Stimulated activated naive CD8-positive, alpha-beta T cell treated with anti-CD3 and anti-CD28 coated beads, Interleukin-15, amount 100 ng/mL, for 72 hours (primary cell): ENCODE measurements at regions not wholly inside any gene's neighbourhood (a gene's known extent, or its start where the extent isn't known, plus 50 kb on each side); places are given as distances from the start of the nearest gene placed in this dataset.

Experiments used
- ATAC-seq: fragments of 150-1000 bp; cut with Tn5 transposase; 2 replicates; pipeline ENCODE4 v1.10.0; 2021; ENCODE audit warnings: mild to moderate bottlenecking, moderate library complexity
- DNase-seq, 2 donors: peaks; one replicate each; pipeline ENCODE4 v3.0.0; 2021 to 2022
- H3K27ac Mint-ChIP-seq, 2 donors: one replicate each; pipeline ENCODE4 v1.8.0; 2022; ENCODE audit warnings: mild to moderate bottlenecking in 2 of 2, mixed read lengths in 2 of 2, moderate library complexity in 2 of 2
- H3K27me3 Mint-ChIP-seq: one replicate; pipeline ENCODE4 v1.8.0; 2022; ENCODE audit warnings: mixed read lengths
- H3K4me1 Mint-ChIP-seq: one replicate; pipeline ENCODE4 v1.8.0; 2022; ENCODE audit warnings: mild to moderate bottlenecking, mixed read lengths
- H3K4me3 Mint-ChIP-seq, 2 donors: one replicate each; pipeline ENCODE4 v1.8.0; 2022; ENCODE audit warnings: mild to moderate bottlenecking in 2 of 2, mixed read lengths in 2 of 2, moderate library complexity in 1 of 2
- H3K9me3 Mint-ChIP-seq, 2 donors: one replicate each; pipeline ENCODE4 v1.8.0; 2022; ENCODE audit warnings: mixed read lengths in 2 of 2

- no peaks in the 10 kb centered on the region for H3K27me3 Mint-ChIP-seq
- no peak overlapping the region for H3K27ac Mint-ChIP-seq
- no peak overlapping the region for H3K4me3 Mint-ChIP-seq
- ATAC-seq (no peak), DNase-seq (no peak)
- H3K4me1 Mint-ChIP-seq, result peaks cover 18% of the 10 kb centered on the region
- H3K9me3 Mint-ChIP-seq, result no peaks in the 10 kb centered on the region
Observed at GRCh38 chr3:72307438-72308115, 522.6 kb upstream of the PROK2 start.

GRCh38 chr3:72306800-72307341 lies 521.9 kb upstream of the PROK2 start:
- H3K27me3 Mint-ChIP-seq, result no peaks in the 10 kb centered on the region
- no peak for ATAC-seq
- no peak overlapping the region for H3K27ac Mint-ChIP-seq
- no peak overlapping the region for H3K4me3 Mint-ChIP-seq
- no peak for DNase-seq
- no peaks in the 10 kb centered on the region for H3K9me3 Mint-ChIP-seq
- H3K4me1 Mint-ChIP-seq, result peaks cover 18% of the 10 kb centered on the region

- ATAC-seq (no peak), DNase-seq (no peak)
- no peak overlapping the region for H3K4me3 Mint-ChIP-seq
- H3K4me1 Mint-ChIP-seq, result no peaks in the 10 kb centered on the region
- no peaks in the 10 kb centered on the region for H3K27me3 Mint-ChIP-seq
- H3K9me3 Mint-ChIP-seq, result peaks cover 0 to 7% of the 10 kb centered on the region in 2 donors
- no peak overlapping the region for H3K27ac Mint-ChIP-seq
Observed at GRCh38 chr3:72303926-72304325, 519.0 kb upstream of the PROK2 start.

GRCh38 chr3:72301779-72302178 lies 516.8 kb upstream of the PROK2 start:
- Mint-ChIP-seq H3K27ac (no peak overlapping the region), H3K27me3 (no peaks in the 10 kb centered on the region), H3K9me3 (peaks cover 0 to 7% of the 10 kb centered on the region in 2 donors), H3K4me3 (no peak overlapping the region), H3K4me1 (no peaks in the 10 kb centered on the region)
- DNase-seq, result no peak
- ATAC-seq, result no peak

DNA sequence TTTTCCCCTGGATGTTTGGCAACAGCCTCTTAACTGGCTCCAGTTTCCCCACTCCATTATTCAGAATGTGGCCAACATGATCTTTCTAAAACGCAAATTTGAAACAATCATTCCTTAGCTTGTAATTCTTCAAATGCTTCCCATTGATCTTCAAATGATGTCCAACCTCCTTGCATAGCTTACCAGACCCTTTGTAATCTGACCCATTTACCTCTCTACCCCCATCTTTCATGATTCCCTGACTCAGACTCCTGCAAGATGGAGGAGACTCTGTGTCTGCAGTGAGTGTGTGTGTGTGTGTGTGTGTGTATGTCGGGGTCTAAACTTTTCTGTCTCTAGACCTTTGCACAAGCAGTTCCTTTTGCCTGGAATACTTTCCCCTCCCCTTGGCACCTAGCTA lies 515.7 kb upstream of the PROK2 start:
- Mint-ChIP-seq H3K4me1 (no peaks in the 10 kb centered on the region), H3K27me3 (no peaks in the 10 kb centered on the region), H3K4me3 (no peak overlapping the region), H3K9me3 (peaks cover 0 to 7% of the 10 kb centered on the region in 2 donors), H3K27ac (no peak overlapping the region)
- DNase-seq, result no peak
- ATAC-seq, result no peak

GRCh38 chr3:72299823-72300222 lies 514.9 kb upstream of the PROK2 start:
- DNase-seq (no peak), ATAC-seq (no peak)
- no peak overlapping the region for H3K27ac Mint-ChIP-seq
- no peaks in the 10 kb centered on the region for H3K27me3 Mint-ChIP-seq
- no peaks in the 10 kb centered on the region for H3K4me1 Mint-ChIP-seq
- H3K4me3 Mint-ChIP-seq, result no peak overlapping the region
- peaks cover 0 to 7% of the 10 kb centered on the region in 2 donors for H3K9me3 Mint-ChIP-seq

DNA sequence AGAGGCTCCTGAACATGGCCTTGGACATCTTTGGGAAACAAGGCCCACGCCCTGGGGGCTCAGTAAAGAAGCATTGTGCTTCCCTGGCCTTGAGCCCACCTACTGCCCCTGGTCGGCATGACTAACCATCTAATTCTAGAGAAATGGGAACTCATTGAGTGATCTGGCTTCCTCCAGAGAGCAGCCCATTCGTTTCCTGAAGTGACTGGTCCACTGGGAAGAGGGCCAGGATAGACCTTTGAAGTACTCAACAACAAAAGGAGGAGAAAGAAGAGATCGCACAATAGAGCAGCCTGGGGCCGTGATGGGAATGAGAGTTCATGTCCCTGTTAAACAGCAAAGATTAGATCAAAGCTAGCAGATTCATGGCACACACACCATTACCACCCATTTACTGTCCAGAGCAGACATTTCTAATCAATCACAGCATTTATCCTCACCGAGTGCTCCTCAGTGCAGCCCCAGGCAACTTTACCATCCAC lies 514.4 kb upstream of the PROK2 start:
- Mint-ChIP-seq H3K27ac (no peak overlapping the region), H3K4me3 (no peak overlapping the region), H3K9me3 (peaks cover 0 to 7% of the 10 kb centered on the region in 2 donors), H3K27me3 (no peaks in the 10 kb centered on the region), H3K4me1 (no peaks in the 10 kb centered on the region)
- ATAC-seq (no peak), DNase-seq (no peak)

DNA sequence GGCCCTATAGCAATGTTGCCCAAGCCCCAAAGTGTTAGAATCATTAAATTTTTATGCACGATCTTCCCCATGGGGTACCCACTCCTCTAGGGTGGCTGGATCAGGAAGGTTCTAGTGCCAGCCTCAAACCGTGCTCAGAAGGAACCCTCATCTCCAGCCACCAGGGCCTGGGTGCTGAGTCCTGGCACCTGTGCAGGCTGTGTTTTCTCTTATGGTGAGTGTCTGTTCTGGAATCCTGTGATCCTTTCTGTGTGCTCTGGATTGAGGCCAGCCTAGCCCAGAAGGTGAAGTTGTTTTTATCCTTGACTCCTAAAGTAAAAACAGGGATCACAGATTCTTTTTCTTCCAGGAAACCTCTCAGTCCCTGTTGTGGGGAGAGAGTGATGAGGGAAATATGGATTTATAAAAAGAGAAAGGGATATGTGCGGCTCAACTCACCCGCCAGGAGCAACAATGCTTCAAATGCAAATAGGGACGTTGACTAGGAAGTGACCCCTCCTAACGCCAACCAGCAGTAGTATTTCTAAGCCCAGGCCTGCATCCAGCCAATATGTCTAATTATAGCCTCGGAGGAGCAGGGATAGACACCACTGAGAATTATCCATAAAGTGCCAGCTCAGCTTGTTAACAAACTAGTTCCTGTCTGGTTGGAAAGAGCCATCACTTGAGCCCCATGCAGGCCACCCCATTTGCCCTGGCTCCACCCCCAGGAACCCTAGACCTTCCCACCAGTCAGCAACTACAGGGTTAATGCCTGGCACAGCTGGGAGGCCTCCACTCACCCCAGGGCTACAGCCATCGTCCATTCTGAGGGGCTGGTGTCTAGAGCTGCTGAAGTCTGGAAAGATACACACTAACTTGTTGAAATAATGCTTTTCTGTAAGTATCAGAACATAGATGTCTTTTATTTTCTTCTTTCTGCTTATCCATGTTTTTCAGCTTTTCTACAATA lies 513.5 kb upstream of the PROK2 start:
- no peak overlapping the region for H3K4me3 Mint-ChIP-seq
- ATAC-seq (no peak), DNase-seq (no peak)
- H3K4me1 Mint-ChIP-seq, result no peaks in the 10 kb centered on the region
- H3K27me3 Mint-ChIP-seq, result no peaks in the 10 kb centered on the region
- H3K27ac Mint-ChIP-seq, result no peak overlapping the region
- peaks cover 0 to 7% of the 10 kb centered on the region in 2 donors for H3K9me3 Mint-ChIP-seq

- H3K4me1 Mint-ChIP-seq, result no peaks in the 10 kb centered on the region
- H3K4me3 Mint-ChIP-seq, result no peak overlapping the region
- no peak overlapping the region for H3K27ac Mint-ChIP-seq
- no peak for ATAC-seq
- no peaks in the 10 kb centered on the region for H3K27me3 Mint-ChIP-seq
- no peak for DNase-seq
- H3K9me3 Mint-ChIP-seq, result peaks cover 0 to 7% of the 10 kb centered on the region in 2 donors
Observed at GRCh38 chr3:72297481-72297880, 512.5 kb upstream of the PROK2 start.

DNA sequence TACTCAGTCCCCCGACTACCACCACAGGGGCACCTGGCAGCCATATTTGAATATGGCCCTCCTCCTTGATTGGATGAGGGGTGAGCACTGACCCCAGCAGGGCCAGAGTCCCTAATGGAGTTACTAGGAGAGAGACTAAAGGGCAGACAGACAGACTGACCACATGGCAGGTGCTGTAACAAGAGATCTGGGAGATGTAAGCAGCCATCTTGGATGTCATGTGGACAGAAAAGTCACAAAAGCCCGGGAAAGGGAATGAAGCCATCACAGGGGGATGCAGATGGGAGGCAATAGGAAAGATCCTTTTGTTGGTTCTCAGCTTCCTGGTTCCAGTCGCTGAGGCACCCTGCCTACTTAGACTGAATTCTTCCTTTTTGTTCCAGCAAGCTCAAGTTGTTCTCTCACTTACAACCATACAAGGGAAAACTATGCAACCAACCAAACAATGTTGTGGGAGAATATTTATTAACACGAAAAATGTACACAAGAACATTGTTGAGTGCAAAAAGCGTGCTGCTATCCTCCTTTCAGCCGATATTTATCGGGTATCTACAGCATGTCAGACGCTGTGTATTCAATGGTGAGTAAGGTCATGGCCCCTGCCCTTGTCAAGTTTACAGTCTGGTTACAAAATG lies 511.6 kb upstream of the PROK2 start:
- Mint-ChIP-seq H3K27me3 (peaks cover 7% of the 10 kb centered on the region), H3K4me3 (no peak overlapping the region), H3K9me3 (peaks cover 0 to 7% of the 10 kb centered on the region in 2 donors), H3K27ac (no peak overlapping the region), H3K4me1 (no peaks in the 10 kb centered on the region)
- no peak for DNase-seq
- ATAC-seq, result no peak

DNA sequence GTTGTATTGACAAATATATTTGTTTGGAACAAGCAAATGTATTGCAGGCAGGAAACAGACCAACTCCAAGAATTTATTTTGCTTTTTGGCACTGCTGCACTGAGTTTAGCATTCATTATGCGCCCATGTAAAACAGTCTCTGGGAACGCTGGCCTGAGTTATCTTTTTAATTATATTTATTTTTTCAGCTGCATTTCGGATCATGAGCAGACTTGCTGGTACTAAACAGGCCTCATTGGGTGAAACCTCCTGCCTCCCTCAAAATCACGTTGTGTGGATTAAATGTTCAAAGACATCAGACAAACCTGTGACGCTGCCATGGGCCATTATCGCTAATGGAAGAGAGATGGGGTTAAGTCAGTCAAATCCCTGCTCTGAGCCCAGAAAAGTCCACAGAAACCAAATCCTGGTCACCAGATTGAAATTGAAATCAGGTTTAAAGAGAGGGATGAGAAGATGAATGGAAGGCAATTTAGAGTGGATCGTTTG lies 511.1 kb upstream of the PROK2 start:
- no peak overlapping the region for H3K27ac Mint-ChIP-seq
- DNase-seq, result no peak
- H3K9me3 Mint-ChIP-seq, result peaks cover 0 to 7% of the 10 kb centered on the region in 2 donors
- no peak for ATAC-seq
- H3K27me3 Mint-ChIP-seq, result peaks cover 7% of the 10 kb centered on the region
- H3K4me1 Mint-ChIP-seq, result peaks cover 1% of the 10 kb centered on the region
- no peak overlapping the region for H3K4me3 Mint-ChIP-seq

- DNase-seq (no peak), ATAC-seq (no peak)
- H3K27ac Mint-ChIP-seq, result no peak overlapping the region
- peaks cover 0 to 7% of the 10 kb centered on the region in 2 donors for H3K9me3 Mint-ChIP-seq
- no peak overlapping the region for H3K4me3 Mint-ChIP-seq
- H3K27me3 Mint-ChIP-seq, result peaks cover 7% of the 10 kb centered on the region
- peaks cover 6% of the 10 kb centered on the region for H3K4me1 Mint-ChIP-seq
Observed at GRCh38 chr3:72295276-72295961, 510.5 kb upstream of the PROK2 start.

DNA sequence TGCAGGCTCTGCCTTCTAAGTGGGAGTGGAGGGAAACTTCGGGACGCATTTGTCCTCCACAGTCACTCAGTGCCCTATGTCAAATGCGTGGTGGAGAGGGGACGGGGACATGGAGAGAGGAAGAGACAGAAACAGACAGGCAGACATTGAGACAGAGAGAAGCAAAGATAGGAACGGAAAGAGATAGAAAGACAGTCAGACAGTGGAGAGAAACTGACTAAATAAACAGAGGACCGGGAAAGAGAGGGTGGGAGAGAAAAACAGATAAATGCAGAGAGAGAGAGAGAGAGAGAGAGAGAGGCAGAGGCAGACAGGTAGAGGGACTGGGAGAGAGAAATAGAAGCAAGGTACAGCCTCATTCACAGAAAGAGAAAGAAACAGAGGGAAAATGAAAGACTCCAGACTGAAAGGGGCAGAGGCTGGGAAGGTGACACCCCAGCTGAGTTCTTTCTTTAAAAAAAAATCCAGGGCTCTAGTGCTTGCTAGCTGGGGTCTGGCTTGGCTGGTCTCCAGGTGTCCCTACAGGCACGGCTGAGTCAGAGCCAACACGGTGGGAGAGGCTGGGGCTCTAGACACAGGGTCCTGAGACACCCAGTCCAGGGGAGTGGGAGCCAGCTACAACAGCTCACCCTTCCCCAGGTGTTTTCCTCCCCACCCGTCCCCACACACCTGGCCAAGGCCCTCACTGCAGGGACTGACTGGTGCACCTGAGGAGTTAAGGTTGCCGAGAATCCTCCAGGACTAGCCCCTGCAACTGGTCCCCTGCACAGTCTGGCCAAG lies 506.1 kb upstream of the PROK2 start:
- peak overlapping the region in 1 of 2 donors; percentile 7 for H3K27ac Mint-ChIP-seq
- ATAC-seq, result peak; percentile 41
- H3K9me3 Mint-ChIP-seq, result no peaks in the 10 kb centered on the region
- H3K27me3 Mint-ChIP-seq, result peaks cover 22% of the 10 kb centered on the region
- no peak for DNase-seq
- H3K4me3 Mint-ChIP-seq, result no peak overlapping the region
- peaks cover 24% of the 10 kb centered on the region for H3K4me1 Mint-ChIP-seq

DNA sequence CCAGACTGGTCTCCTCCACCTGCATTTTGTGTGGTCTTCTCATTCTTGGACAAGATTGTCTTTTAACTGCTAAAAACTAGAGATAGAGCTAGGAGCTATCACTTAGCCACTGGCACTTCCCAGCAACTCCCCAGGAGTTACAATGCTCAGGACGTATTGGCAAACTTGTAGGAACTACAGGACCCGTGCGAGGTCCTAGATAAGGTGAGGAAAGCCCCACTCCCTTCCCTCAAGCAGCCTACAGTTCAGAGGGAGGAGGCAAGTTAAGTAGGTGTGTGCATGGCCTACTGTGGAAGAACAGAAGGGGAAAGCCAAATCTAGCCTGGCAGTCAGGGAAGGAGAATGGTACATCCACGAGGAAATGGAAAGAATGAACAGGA lies 504.7 kb upstream of the PROK2 start:
- H3K27ac Mint-ChIP-seq, result peak overlapping the region in 1 of 2 donors; percentile 91
- peaks cover 22% of the 10 kb centered on the region for H3K27me3 Mint-ChIP-seq
- H3K4me3 Mint-ChIP-seq, result peak overlapping the region; percentile 67 to 81
- H3K4me1 Mint-ChIP-seq, result peaks cover 24% of the 10 kb centered on the region
- DNase-seq (no peak), ATAC-seq (no peak)
- H3K9me3 Mint-ChIP-seq, result no peaks in the 10 kb centered on the region
